HG03571 (cell line): ENCODE measurements at regions not wholly inside any gene's neighbourhood (a gene's known extent, or its start where the extent isn't known, plus 50 kb on each side); places are given as distances from the start of the nearest gene placed in this dataset.
"Not testable (repeated sequence)": the region's sequence is repeated elsewhere in the genome, so short reads cannot be mapped to it uniquely, and the experiment has no call there.

Experiments used
- ATAC-seq: cut with Tn5 transposase; IDR thresholded peaks from one replicate; pipeline ENCODE4 v1.9.1; 2021; ENCODE audit not compliant: unreplicated experiment

DNA sequence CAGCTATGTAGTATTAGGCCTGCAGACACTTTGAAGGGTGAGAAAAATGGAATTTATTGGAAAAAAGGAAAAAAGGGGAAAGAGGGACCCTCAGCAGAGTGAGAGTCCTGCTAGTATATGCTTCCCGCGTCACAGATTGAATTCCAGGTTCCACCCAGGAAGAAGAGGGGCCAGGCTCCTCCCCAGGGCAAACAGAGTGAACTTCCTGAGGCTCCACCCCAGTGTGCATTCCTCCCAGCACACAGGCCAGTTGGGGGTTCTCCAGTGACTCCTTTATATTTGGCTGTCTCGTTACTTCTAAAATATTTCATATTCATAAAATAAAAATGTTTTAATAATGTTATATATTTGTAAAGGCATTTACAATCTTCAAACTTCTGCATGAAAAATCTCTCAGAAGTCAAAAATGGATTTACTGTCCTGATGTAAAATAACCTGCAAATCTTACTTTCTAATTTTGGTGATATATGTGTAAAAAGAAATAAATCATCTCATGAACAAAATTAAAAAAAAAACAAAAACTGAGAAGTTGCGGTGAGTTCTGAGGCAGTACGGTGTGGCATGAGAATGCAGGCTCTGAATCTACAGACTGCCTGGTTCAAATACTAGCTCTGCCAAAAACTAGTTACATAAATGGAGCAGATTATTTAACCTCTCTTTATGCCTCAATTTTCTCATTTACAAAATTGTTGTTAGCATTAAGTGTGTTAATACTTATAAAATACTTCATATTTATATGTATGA lies 175.8 kb upstream of the P2RY1 start:
- ATAC-seq = no peak

DNA sequence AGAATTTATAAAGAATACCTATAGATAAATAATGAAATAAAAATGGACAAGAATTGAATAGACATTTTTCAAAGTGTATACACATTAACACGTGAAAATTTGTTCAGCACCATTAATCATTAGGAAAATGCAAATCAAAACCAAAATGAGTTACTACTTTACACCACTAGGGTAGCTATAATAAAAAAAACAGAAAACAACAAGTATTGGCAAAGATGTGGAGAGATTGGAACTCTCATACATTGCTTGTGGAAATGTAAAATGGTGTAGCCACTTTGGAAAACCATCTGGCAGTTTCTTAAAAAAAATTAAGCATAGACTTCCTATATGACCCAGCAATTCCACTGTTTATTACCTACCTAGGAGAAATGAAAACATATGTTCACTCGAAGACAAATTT lies 172.8 kb upstream of the P2RY1 start:
- no peak for ATAC-seq

DNA sequence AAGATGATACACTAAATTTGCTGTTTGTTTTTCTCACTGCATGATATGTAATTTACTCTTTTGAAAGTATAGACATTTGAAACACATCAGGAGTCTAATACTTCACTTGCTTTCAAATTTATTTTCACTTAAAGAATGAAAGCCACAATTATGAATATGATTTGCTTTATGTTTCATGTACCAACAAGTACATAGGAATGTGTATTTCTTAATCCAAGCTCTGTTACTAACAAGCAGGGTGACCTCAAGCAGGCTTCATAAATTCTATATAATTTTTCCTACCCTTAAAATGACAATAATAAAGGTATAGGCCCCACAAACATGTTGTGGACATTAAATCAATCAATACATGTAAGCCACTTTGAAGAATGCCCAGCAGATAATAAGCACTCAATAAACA lies 170.2 kb upstream of the P2RY1 start:
- no peak for ATAC-seq

DNA sequence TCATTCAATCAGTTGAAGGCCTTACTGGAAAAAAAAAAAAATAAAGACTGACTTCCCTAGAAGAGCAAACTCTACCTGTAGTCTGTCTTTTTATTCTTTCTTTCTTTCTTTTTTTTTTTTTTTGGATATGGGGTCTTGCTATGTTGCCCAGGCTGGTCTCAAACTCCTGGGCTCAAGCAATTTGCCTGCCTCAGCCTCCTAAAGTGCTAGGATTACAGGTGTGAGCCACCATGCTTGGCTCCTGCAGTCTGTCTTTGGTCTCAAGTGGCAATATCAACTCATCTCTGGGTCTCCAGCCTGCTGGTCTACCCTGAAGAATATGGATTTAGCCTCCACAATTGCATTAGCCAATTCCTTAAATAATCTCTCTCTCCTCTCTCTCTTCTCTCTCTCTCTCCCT lies 167.7 kb upstream of the P2RY1 start:
- no peak for ATAC-seq

DNA sequence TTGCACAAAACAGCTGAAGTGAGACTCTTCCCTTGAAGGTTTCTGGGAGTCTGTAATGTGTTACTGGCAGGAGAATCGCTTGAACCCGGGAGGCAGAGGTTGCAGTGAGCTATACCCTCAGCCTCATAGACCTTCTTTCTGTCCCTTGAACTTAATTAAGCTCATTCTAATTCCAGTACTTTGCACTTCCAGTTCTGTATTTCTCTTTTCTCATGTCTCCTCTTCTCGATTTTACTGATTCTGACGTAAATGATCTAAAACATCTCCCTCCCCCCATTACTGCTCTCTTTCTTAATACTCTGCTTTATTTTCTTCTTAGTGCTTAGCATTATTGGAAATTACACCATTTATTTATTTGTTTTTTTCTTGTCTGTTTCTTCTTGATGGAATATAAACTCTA lies 165.4 kb upstream of the P2RY1 start:
- ATAC-seq = no peak

DNA sequence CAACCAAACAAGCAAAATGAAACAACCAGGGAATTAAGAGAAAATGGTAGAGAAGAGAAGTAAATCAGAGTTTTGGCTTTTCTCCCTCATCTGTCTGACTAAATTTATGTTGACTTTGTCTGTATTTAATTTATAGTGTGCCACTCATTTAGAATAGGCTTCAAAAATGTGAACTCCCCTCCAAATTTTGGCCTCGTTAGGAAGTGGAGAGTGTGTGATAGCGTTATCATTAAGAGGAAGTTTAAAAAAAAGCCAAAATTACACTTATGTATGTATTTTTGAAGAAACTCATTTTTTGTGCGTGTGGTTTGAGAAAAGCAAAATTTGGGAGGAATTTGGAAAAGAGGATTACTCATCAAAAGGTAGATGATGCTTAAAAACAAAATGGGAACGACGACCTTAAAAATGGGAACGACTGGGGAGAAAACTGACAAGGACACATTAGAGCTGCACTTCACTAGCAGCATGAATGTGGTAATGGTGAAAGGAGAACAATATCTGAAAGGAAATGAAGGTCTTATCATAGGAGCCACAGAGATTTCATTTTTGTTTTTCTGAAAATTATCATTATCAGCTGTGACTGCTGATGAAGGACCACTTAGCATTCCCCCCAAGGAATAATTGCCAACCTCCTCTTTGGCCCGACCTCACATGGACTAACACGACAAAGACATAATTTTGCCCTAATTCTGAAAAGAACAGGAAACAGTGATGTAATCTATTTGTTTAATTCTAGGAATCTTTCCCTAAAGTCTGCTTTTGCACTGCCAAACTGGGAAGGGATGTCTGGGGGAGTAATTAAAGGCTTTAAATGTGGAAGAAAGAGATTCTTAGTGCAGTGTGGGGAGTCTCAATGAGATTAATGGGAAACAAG lies 163.2 kb upstream of the P2RY1 start:
- no peak for ATAC-seq

DNA sequence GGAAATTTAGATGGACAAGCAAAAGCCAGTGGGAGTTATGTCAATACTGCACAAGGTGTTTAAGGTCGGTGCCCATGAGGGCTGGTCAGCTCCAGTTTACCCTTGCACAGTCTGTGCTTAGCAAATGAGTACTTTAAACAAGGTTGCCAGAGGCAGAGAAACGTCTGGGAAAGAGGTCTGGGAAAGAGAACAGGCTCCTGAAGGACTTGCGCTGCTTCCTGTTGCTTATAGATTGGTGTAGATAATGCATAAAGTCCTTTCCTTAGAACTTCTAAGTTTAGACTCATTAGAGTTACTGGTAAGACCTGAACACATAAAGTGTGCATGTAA lies 162.6 kb upstream of the P2RY1 start:
- ATAC-seq = no peak

DNA sequence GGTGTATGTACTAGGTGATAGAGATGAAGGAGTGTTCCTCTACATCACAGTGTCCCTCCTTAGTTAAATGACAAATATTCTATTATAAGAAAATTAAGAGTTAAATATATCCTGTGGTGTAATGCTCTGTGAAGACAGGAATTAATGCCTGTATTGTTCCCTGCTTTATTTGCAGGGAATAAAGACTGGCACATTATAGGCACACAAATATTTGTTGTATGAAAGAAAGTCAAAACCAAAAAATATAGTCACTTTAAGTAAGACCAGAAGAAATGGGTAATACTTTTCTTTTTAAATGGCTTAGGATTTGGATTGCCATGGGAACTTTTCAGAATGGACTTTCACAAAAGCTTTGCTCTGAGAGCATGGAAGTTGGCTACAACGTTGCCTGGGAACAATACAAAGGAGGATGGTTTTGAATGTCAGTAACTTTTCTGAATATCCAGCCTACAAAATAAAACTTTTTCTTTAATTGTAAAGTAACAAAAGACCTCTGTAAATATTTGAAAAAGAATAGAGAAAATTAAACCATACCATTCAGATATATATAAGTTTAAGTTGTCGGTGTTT lies 158.0 kb upstream of the P2RY1 start:
- ATAC-seq = no peak

DNA sequence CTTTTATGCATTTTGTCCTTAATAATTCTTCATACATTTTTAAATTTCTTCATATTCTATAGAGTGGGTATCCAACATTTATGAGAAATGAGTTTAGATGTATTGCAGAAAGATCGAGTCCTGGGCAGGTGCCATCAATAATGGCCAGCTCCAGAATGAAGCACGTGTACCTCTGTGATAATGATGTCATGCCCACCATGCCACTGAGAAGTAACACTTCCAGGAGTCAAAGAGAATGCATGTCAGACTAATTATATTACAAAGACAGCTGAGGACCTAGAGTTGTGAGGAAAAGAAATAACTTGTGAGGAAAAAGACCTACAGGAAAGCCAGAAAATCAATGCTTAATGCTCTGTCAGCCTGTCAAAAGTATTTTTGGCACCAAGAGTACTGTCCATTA lies 157.4 kb upstream of the P2RY1 start:
- ATAC-seq = no peak

DNA sequence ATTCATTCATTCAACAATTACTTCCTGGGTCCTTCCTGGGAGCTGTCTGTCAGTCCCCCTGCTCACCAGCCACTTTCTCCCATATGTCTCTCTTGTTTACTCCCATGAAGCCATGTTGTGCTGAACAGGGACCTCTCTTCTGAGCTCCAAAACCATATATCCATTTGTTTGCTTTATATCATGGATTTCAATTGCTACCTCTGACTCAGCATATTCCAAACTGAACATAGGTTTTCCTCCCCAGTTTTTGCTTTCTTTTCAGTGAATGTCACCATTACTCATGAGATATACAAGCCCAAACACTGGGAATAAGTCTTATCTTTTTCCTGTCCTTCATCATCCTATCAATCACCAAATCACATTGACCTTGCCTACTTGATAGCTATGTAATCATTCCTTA lies 152.5 kb upstream of the P2RY1 start:
- ATAC-seq = no peak

DNA sequence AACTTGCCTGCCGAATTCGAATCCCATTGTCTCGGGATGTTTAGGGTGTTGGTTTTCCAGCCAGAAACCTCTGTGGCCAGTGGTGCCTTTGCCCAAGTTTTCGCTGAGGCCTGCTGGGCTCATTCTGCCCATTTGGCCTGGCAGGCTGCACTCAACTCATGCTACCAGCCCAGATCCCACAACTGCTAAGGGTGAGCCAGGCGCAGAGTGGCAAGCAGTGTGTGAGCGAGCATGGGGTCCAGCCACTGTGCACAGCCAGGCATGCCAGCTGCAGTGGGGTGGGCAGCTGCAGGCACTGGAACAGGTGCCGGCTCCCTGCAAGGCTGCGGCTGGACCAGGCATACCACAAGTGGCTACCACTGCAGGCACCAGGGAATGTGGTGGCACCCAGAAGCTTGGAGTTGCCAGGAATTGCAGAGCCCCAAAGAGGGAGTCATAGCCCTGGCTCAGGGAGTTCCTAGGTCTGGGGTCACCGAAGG lies 151.4 kb upstream of the P2RY1 start:
- no peak for ATAC-seq

DNA sequence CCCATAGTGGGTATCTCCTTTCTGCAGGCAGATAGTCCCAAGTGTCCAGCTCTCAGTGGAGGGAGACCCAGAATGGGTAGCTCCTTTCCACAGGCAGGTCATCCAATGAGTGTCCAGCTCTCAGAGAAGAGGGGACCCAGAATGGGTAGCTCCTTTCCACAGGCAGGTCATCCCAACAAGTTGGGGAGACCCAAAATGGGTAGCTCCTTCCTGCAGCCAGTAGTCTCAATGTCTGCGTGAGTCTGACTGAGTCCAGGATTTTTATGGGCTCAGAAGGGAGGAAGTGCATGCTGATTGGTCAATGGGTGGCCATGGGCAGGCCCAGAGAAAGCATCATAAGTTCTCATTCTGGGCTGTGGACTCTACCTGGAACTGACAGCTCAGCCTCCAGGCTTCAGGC lies 150.7 kb upstream of the P2RY1 start:
- ATAC-seq = no peak

DNA sequence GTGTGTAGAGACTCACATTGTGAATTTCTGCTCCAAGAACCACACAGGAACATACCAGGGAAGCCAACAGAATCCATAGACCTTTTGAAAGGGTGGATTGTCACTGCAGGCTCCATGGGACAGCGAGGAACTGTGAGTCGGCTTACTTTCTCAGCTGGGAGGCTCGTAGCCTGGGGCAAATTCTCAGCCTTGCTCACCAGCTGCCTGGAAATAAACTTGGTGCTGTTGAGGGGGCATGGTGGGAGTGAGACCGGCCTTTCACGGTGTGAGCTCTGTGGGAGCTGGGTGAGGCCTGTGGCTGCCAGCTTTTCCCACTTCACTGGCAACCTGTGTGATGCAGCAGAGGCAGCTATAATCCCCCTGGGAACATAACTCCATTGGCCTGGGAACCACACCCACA lies 146.6 kb upstream of the P2RY1 start:
- no peak for ATAC-seq

DNA sequence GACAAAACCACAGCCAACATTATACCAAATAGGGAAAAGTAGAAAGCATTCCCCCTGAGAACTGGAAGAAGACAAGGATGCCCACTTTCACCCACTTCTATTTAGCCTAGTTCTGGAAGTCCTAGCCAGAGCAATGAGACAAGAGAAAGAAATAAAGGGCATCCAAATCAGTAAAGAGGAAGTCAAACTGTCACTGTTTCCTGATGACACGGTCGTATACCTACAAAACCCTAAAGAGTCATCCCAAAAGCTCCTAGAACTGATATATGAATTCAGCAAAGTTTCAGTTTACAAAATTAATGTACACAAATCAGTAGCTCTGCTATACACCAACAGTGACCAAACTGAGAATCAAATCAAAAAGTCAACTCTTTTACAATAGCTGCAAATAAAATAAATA lies 142.6 kb upstream of the P2RY1 start:
- ATAC-seq = not testable (repeated sequence)

DNA sequence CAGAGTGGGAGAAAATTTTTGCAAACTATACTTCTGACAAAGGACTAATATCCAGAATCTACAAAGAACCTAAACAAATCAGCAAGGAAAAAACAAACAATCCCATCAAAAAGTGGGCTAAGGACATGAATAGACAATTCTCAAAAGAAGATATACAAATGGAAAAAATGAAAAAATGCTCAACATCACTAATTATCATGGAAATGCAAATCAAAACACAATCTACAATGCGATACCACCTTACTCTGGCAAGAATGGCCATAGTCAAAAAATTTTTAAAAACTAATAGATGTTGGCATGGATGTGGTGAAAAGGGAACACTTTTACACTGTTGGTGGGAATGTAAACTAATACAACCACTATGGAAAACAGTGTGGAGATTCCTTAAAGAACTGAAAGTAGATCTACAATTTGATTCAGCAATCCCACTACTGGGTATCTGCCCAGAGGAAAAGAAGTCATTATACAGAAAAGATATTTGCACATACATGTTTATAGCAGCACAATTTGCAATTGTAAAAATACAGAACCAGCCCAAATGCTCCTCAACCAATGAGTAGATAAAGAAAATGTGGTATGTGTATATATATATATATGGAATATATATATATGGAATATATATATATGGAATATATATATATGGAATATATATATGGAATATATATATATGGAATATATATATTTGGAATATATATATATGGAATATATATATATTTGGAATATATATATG lies 141.2 kb upstream of the P2RY1 start:
- ATAC-seq = not testable (repeated sequence)

DNA sequence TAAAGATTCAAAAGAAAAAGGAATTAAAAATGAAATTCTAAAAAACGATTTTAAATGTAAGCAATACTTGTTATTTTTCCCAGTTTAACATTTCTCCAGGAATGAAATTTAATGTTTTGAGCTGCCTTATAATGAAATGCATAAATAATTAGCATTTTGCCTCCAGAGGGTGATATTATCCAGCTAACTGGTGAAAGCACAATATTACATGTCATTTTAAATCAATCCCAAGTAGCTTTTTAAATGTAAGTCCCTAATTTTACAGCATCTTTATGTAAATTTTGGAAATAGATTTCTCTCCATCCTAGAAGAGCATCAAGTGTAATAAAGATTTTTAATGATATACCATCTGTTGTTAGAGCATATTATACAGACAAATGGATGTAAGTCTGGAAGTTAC lies 139.1 kb upstream of the P2RY1 start:
- ATAC-seq = no peak

DNA sequence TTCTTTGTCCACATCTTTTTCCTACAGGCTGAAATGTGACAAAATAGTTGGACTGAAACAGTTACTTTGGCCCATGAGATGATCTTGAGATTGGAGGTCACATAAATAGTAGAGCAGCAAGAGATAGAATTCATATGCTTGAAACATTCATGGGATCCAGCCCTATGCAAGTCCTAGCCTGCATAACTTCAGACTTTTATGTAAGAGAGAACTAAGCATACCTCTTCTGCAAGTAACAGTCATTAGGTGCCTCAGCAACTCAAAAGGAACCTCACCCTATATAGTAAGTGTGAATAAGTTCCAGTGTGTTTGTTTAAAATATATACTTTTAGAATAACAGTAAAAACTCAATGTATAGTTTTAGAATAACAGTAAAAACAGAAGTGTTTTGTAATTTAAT lies 138.0 kb upstream of the P2RY1 start:
- ATAC-seq = no peak

DNA sequence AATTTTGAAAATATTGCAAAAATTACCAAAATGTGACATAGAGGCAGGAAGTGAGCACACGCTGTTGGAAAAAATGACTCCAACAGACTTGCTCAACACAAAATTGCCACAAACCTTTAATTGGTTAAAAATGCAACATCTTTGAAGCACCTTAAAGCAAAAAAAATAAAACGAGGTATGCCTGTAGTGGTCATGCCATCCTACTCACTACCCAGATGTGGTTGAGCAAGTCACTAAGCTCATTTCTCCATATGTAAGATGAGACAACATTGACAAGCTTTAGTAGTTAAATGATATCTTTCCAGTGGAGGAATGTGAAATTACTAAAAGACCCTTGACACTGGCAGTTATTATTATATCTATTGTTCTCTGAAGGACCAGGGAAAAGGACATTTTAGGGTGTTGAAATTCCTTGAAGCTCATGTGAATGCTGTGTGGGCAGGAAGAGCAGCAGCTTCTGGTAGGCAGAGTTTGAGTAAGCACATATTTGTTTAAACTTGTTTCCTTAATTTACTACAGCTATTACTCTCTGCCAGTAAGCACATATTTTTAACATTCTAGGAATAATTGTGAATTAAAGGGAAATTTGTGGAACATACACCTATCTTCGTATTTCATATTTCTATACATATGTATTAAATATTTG lies 131.6 kb upstream of the P2RY1 start:
- no peak for ATAC-seq

DNA sequence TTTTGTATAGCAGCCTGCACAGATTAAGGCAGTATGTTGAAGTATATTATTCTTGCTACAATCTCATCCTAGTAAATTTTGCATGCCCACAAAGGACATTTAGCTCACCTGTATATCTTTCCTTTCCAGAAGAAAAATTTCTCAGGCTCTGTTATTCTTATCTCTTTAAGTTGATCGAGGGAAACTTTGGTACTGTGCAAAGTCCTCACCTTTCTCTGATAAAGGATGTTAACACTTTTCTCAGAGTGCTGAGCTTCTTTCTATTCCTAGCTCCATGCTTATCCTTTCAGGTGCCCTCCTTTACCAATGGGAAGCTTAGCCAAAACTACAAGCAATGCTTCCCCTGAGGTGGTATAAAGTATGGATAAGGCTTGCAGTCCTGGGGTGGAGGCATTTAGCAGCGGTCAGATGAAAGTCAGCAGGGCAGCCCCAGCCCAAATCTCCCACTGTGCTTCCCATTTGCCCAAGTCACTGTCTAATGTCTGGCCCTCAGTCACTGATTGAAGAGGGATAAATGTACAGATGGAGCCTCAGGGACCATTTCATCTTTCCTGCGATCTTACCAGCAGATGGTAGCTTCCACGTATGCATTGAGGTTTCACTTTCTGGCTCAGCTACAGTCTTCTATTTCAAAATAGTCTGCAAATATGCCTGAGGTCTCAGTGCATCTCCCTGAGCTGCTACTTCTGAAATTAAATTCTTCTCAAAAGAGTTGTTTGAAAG lies 127.8 kb upstream of the P2RY1 start:
- ATAC-seq = no peak

DNA sequence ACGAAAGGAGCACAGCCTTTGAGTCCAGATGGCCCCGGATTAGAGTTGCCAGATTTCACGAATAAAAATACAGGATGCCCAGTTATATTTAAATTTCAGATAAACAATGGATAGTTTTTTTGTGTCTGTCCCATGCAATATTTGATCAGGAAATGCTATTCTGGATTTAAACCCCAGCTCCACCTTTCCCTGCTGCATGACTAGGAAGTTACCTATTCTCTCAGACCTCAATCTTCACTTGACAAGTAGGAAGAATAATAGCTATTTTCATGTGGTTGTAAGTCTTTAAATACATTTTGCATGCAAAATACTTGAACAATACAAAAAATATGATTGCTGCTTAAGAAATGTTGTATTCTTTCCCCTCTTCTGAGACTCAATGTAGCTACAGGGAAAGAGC lies 125.3 kb upstream of the P2RY1 start:
- ATAC-seq = no peak
